ENCODE measurements at regions not wholly inside any gene's neighbourhood (a gene's known extent, or its start where the extent isn't known, plus 50 kb on each side); places are given as distances from the start of the nearest gene placed in this dataset.
A peak's percentile ranks its signal among the peaks of the same experiment; 100 is the strongest.

DNA sequence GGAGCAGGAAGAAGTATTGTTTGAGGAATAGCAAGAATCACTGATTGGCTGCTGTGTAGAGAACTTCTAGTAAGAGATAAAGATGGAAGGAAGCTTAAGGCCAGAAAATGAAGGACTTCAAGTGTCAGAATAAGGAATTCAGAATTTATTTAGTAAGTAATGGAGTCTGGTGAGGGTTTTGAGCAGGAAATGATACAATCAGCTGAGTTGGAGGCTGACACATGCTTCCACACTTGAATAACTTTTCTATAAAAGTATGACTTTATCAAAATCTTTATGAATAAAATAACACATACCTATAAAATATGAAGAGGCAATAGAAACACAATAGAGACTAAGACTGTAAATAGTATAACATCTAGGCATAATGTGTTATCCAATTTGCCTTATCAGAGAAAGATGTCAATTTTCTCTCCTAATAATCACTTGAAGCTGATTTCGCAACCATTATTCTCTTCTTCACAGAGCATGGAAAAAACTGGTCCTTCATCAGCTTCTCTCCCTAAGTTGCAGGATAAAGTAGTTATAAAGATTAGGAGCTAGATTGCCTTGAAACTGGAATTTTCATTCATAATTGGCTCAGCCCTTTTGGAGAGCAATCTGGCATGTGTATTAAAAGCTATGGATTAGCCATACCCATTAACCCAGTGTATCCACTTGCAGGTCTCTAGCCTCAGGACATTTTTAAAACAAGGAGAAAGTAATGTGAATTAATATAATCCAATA lies 143.4 kb downstream of the ZNF608 start:
- no peak for TF ChIP-seq CTCF (conservative IDR thresholded peaks at IDR 0.05; ENCODE audit: control insufficient read depth, insufficient read depth, low read depth, low read length)
- DNase-seq (ENCODE audit: low read depth): no peak
- H3K4me3 ChIP-seq (ENCODE audit: control insufficient read depth, low read depth, low read length): no peak overlapping the region

DNA sequence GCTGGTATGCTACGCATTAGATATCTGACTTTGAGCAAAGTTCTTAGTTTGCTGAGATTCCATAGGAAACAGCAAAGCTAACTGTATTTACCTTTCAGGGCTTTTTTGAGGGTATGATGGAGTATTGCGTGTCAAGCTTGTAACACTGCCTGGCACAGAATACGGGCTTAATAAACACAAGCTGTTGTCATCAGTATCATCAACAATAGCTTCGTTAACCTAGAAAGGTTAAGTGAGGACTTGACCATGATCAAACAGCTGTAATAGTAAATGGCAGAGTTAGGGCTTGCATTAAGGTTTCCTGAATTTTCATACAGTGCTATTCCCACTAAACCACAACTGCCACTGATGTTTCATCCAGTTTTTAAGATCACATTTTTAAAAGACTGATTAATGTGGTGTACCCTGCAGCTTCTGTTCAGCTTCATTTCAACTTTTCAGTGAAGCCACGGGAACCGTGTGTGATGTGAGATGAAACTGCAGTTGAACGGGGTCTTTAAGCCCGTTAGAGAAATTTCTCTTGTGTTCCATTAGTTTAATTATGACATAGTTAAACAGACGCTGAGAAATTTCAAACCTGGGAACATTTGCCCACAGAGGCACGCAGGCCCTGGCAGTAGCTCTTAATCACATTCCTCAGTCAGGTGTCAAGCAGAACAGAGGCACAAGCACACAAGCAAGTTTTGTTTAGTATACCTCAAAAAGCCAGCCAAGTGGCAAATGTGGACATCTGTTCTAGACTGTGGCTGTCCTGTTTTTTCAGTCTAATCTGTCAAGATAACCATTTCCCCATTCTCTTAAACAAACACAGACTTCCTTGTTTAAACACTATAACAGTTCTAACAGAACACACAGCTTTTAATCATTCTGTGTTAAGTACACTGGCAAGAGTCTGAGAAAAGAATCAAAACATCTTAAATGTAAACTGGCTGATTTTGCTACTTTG lies 147.1 kb downstream of the ZNF608 start:
- DNase-seq (ENCODE audit: low read depth): peak; percentile 5
- no peak overlapping the region for H3K4me3 ChIP-seq (ENCODE audit: control insufficient read depth, low read depth, low read length)
- TF ChIP-seq CTCF (conservative IDR thresholded peaks at IDR 0.05; ENCODE audit: control insufficient read depth, insufficient read depth, low read depth, low read length): no peak

GRCh38 chr5:124596595-124597421 lies 149.6 kb downstream of the ZNF608 start:
- peak; percentile 93 for DNase-seq (ENCODE audit: low read depth)
- H3K4me3 ChIP-seq (ENCODE audit: control insufficient read depth, low read depth, low read length): no peak overlapping the region
- no peak for TF ChIP-seq CTCF (conservative IDR thresholded peaks at IDR 0.05; ENCODE audit: control insufficient read depth, insufficient read depth, low read depth, low read length)

GRCh38 chr5:124593952-124594351 lies 152.5 kb downstream of the ZNF608 start:
- DNase-seq (ENCODE audit: low read depth): no peak
- no peak for TF ChIP-seq CTCF (conservative IDR thresholded peaks at IDR 0.05; ENCODE audit: control insufficient read depth, insufficient read depth, low read depth, low read length)

DNA sequence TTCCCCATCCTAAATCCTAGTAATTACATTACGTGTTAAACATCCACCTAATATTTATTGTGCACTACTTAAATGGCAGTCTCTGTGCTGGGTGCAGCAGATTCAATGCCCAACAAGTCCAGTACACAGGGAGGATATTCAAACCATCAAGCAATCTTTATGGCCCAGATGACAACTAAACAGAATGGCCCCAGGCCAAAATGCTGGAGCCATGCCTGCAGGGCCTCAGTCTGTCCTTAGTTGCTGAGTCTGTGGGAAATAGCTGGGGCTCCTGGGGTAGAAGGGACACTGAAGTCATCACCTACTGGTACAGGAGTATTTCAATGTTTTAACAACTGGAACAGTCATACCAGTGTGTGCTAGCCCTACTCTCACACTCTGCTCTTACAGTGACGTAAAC lies 153.5 kb downstream of the ZNF608 start:
- DNase-seq (ENCODE audit: low read depth): no peak
- H3K4me3 ChIP-seq (ENCODE audit: control insufficient read depth, low read depth, low read length): no peak overlapping the region
- TF ChIP-seq CTCF (conservative IDR thresholded peaks at IDR 0.05; ENCODE audit: control insufficient read depth, insufficient read depth, low read depth, low read length): no peak

More at GRCh38 chr5:124593952-124594351, 152.5 kb downstream of the ZNF608 start:
- H3K4me3 ChIP-seq (ENCODE audit: control insufficient read depth, low read depth, low read length): no peak overlapping the region

GRCh38 chr5:124591583-124591982 lies 154.9 kb downstream of the ZNF608 start:
- no peak for DNase-seq (ENCODE audit: low read depth)
- no peak overlapping the region for H3K4me3 ChIP-seq (ENCODE audit: control insufficient read depth, low read depth, low read length)
- TF ChIP-seq CTCF (conservative IDR thresholded peaks at IDR 0.05; ENCODE audit: control insufficient read depth, insufficient read depth, low read depth, low read length): no peak

Data from fibroblast of mammary gland (primary cell).